ENCODE measurements at regions not wholly inside any gene's neighbourhood (a gene's known extent, or its start where the extent isn't known, plus 50 kb on each side); places are given as distances from the start of the nearest gene placed in this dataset.

- TF ChIP-seq CTCF (IDR thresholded peaks at IDR 0.05; ENCODE audit: extremely low read depth in 1 of 2, insufficient read depth in 1 of 2, low read depth in 1 of 2, low read length in 2 of 2) (no peak), MYC (IDR thresholded peaks at IDR 0.05; ENCODE audit: low read depth, low read length) (no peak), EZH2 (IDR thresholded peaks at IDR 0.05; ENCODE audit: borderline replicate concordance, low read depth, low read length, severe bottlenecking) (no peak)
Measured at GRCh38 chr5:2283481-2284045, 400.8 kb upstream of the IRX4 start.

Measured in endothelial cell of umbilical vein (primary cell).